ENCODE measurements at regions not wholly inside any gene's neighbourhood (a gene's known extent, or its start where the extent isn't known, plus 50 kb on each side); places are given as distances from the start of the nearest gene placed in this dataset.

- DNase-seq: peak in 2 of 3 donors; percentile 57 to 60
Observed at GRCh38 chr17:34203018-34203638, 52.0 kb upstream of the CCL2 start.

- DNase-seq: no peak
Observed at GRCh38 chr17:34204402-34204801, 50.7 kb upstream of the CCL2 start.

All from suppressor macrophage treated with lipopolysaccharide for 1 hour (primary cell).